HFF-Myc (cell line): ENCODE measurements at regions not wholly inside any gene's neighbourhood (a gene's known extent, or its start where the extent isn't known, plus 50 kb on each side); places are given as distances from the start of the nearest gene placed in this dataset.

ENCODE experiments used
- DNase-seq: peaks from one replicate; pipeline ENCODE4 v3.0.0-alpha.2; 2011; ENCODE audit warnings: low read depth; ENCODE audit errors: extremely low read depth
- H3K4me3 ChIP-seq: replicated peaks from 2 replicates; pipeline ENCODE4 v1.5.1; 2011; ENCODE audit warnings: low read depth, mild to moderate bottlenecking, control low read depth, low read length
- CTCF ChIP-seq: IDR thresholded peaks from 2 replicates; pipeline ENCODE4 v1.5.1; 2012; ENCODE audit warnings: mild to moderate bottlenecking, low read depth, low read length, control low read depth; ENCODE audit errors: missing control alignments

GRCh38 chr20:39452583-39453340 is 490.6 kb downstream of the DHX35 start:
- no peak for TF ChIP-seq CTCF
- no peak for DNase-seq
- no peak overlapping the region for H3K4me3 ChIP-seq

- TF ChIP-seq CTCF, result no peak
- no peak for DNase-seq
- H3K4me3 ChIP-seq, result no peak overlapping the region
These were observed 489.2 kb downstream of the DHX35 start for GRCh38 chr20:39451386-39451785.

- H3K4me3 ChIP-seq, result no peak overlapping the region
- DNase-seq, result no peak
- no peak for TF ChIP-seq CTCF
These were observed 484.3 kb downstream of the DHX35 start for GRCh38 chr20:39446397-39446796.

- no peak overlapping the region for H3K4me3 ChIP-seq
- no peak for DNase-seq
- TF ChIP-seq CTCF, result no peak
These were observed 483.0 kb downstream of the DHX35 start for GRCh38 chr20:39445095-39445494.

- no peak for TF ChIP-seq CTCF
- no peak for DNase-seq
- no peak overlapping the region for H3K4me3 ChIP-seq
These were observed 471.3 kb downstream of the DHX35 start for GRCh38 chr20:39433466-39433865.

GRCh38 chr20:39431091-39431880 is 469.1 kb downstream of the DHX35 start:
- TF ChIP-seq CTCF, result no peak
- DNase-seq, result no peak
- H3K4me3 ChIP-seq, result no peak overlapping the region
